SK-N-SH (cell line): ENCODE measurements at regions not wholly inside any gene's neighbourhood (a gene's known extent, or its start where the extent isn't known, plus 50 kb on each side); places are given as distances from the start of the nearest gene placed in this dataset.

Source experiments
- CTCF ChIA-PET: fragments of 300-600, 350-600 bp; formaldehyde crosslinking; extraction: SDS; loops from one replicate; lab custom pipeline; 2021; lab: Yijun Ruan, JAX
- POLR2A ChIA-PET: fragments of 350-600 bp; sonication (Branson Sonifier 250); formaldehyde crosslinking; extraction: SDS; loops from one replicate; lab custom pipeline; 2020; ENCODE audit warnings: antibody characterized with exemption, inconsistent platforms; lab: Yijun Ruan, JAX
- DNase-seq: peaks from one replicate; pipeline ENCODE4 v3.0.0; 2012
- H2AFZ ChIP-seq: fragments of 200-600 bp; sonication (generic); 2 replicates; pipeline ENCODE4 v1.8.1; 2016; ENCODE audit warnings: antibody characterized with exemption, mild to moderate bottlenecking, low read depth
- H3F3A ChIP-seq: fragments of 200-600 bp; sonication (generic); replicated peaks from 2 replicates; pipeline ENCODE3; 2016; ENCODE audit warnings: antibody characterized with exemption, mild to moderate bottlenecking; ENCODE audit not compliant: insufficient read depth
- H3K27ac ChIP-seq, 2 experiments: fragments of 200-500 bp in 1 of 2; fragments of 200-600 bp in 1 of 2; sonication (Bioruptor generic) in 1 of 2; sonication (generic), shearing (Covaris generic) in 1 of 2; 2 replicates each; pipeline versions ENCODE4 v1.5.1 to v1.6.1; 2014 to 2016; ENCODE audit warnings: low read depth in 2 of 2, inconsistent platforms in 1 of 2, low read length in 1 of 2, mild to moderate bottlenecking in 1 of 2, mixed read lengths in 1 of 2
- H3K27me3 ChIP-seq: fragments of 200-600 bp; sonication (generic), shearing (Covaris generic); 2 replicates; pipeline ENCODE4 v1.6.1; 2016; ENCODE audit warnings: mixed run types; ENCODE audit not compliant: insufficient read depth
- H3K36me3 ChIP-seq, 2 experiments: fragments of 200-500 bp in 1 of 2; fragments of 200-600 bp in 1 of 2; sonication (Bioruptor generic) in 1 of 2; sonication (generic) in 1 of 2; replicated peaks in 1 of 2; 2 replicates each; pipeline versions ENCODE3 to v1.5.1; 2014 to 2016; ENCODE audit warnings: low read length in 1 of 2, mild to moderate bottlenecking in 1 of 2; ENCODE audit not compliant: insufficient read depth in 2 of 2, control insufficient read depth in 1 of 2
- H3K4me1 ChIP-seq, 2 experiments: fragments of 200-500 bp in 1 of 2; fragments of 200-600 bp in 1 of 2; sonication (Bioruptor generic) in 1 of 2; sonication (generic), shearing (Covaris generic) in 1 of 2; 2 replicates each; pipeline versions ENCODE4 v1.5.1 to v1.6.1; 2014 to 2016; ENCODE audit warnings: low read depth in 1 of 2, low read length in 1 of 2, mixed run types in 1 of 2; ENCODE audit not compliant: insufficient read depth in 2 of 2, control insufficient read depth in 1 of 2
- H3K4me2 ChIP-seq: fragments of 200-600 bp; sonication (generic), shearing (Covaris generic); 2 replicates; pipeline ENCODE4 v1.6.1; 2017; ENCODE audit warnings: mixed run types
- H3K4me3 ChIP-seq, 2 experiments: fragments of 200-500 bp in 1 of 2; fragments of 200-600 bp in 1 of 2; sonication (Bioruptor generic) in 1 of 2; sonication (generic), shearing (Covaris generic) in 1 of 2; 2 replicates each; pipeline versions ENCODE4 v1.5.1 to v1.8.1; 2014 to 2016; ENCODE audit warnings: low read depth in 2 of 2, inconsistent platforms in 1 of 2, low read length in 1 of 2, mild to moderate bottlenecking in 1 of 2, mixed read lengths in 1 of 2, moderate library complexity in 1 of 2
- H3K79me2 ChIP-seq: fragments of 200-600 bp; sonication (generic); 2 replicates; pipeline ENCODE4 v1.8.1; 2017; ENCODE audit warnings: mild to moderate bottlenecking; ENCODE audit not compliant: insufficient read depth
- H3K9ac ChIP-seq: fragments of 200-600 bp; sonication (generic); 2 replicates; pipeline ENCODE4 v1.6.1; 2017; ENCODE audit warnings: mixed run types
- H3K9me2 ChIP-seq: fragments of 200-600 bp; sonication (generic); 2 replicates; pipeline ENCODE4 v1.6.1; 2017; ENCODE audit warnings: mixed run types
- H3K9me3 ChIP-seq: fragments of 200-600 bp; sonication (generic); 2 replicates; pipeline ENCODE4 v1.6.1; 2017; ENCODE audit warnings: mixed run types, mild to moderate bottlenecking, moderate library complexity
- H4K20me1 ChIP-seq: fragments of 200-600 bp; sonication (generic); 2 replicates; pipeline ENCODE4 v1.6.1; 2017; ENCODE audit warnings: mild to moderate bottlenecking, mixed run types; ENCODE audit not compliant: insufficient read depth
- CTCF ChIP-seq: fragments of 200-600 bp; sonication (generic); IDR thresholded peaks from 2 replicates; pipeline ENCODE4 v1.6.1; 2017; ENCODE audit warnings: antibody characterized with exemption, mild to moderate bottlenecking, moderate library complexity
- ELF1 ChIP-seq: IDR thresholded peaks from 2 replicates; pipeline ENCODE4 v1.4.0; 2012
- FOSL2 ChIP-seq: IDR thresholded peaks from 2 replicates; pipeline ENCODE4 v1.4.0; 2012; ENCODE audit warnings: low read depth, mild to moderate bottlenecking, moderate library complexity, borderline replicate concordance
- GATA2 ChIP-seq: sonication (generic); formaldehyde crosslinking; IDR thresholded peaks from 2 replicates; pipeline ENCODE4 v1.5.0; 2020; ENCODE audit warnings: mild to moderate bottlenecking, missing genetic modification reagents
- IRF3 ChIP-seq: fragments of 150-350 bp; IDR thresholded peaks from 2 replicates; pipeline ENCODE4 v1.6.1; 2016; ENCODE audit warnings: mild to moderate bottlenecking, low read depth, low read length
- MAX ChIP-seq: IDR thresholded peaks from 2 replicates; pipeline ENCODE4 v1.4.0; 2012; ENCODE audit warnings: low read depth
- MXI1 ChIP-seq: IDR thresholded peaks from 2 replicates; pipeline ENCODE4 v1.6.1; 2012; ENCODE audit warnings: mild to moderate bottlenecking, low read depth, low read length, improper control_type of control experiment
- NFIC ChIP-seq: IDR thresholded peaks from 2 replicates; pipeline ENCODE4 v1.4.0; 2012; ENCODE audit warnings: borderline replicate concordance
- NRF1 ChIP-seq: IDR thresholded peaks from 2 replicates; pipeline ENCODE4 v1.6.1; 2012; ENCODE audit warnings: low read depth, mild to moderate bottlenecking, low read length
- POLR2AphosphoS5 ChIP-seq: IDR thresholded peaks from 2 replicates; pipeline ENCODE4 v1.6.1; 2012; ENCODE audit warnings: low read depth, low read length
- REST ChIP-seq: IDR thresholded peaks from 2 replicates; pipeline ENCODE4 v1.6.1; 2012; ENCODE audit warnings: mild to moderate bottlenecking, low read depth, low read length, moderate library complexity
- RFX5 ChIP-seq: IDR thresholded peaks from 2 replicates; pipeline ENCODE4 v1.6.1; 2012; ENCODE audit warnings: mild to moderate bottlenecking, improper control_type of control experiment, low read length
- TAF1 ChIP-seq: IDR thresholded peaks from 2 replicates; pipeline ENCODE4 v1.6.1; 2012; ENCODE audit warnings: low read depth, mild to moderate bottlenecking, low read length, moderate library complexity, borderline replicate concordance
- TEAD4 ChIP-seq: IDR thresholded peaks from 2 replicates; pipeline ENCODE4 v1.4.0; 2012; ENCODE audit warnings: mild to moderate bottlenecking, borderline replicate concordance; ENCODE audit not compliant: insufficient read depth
- USF2 ChIP-seq: fragments of 150-350 bp; IDR thresholded peaks from 2 replicates; pipeline ENCODE4 v1.6.1; 2017; ENCODE audit warnings: antibody characterized with exemption, low read length, low read depth, borderline replicate concordance
- WGBS: methylation state at CpG from one replicate; pipeline ENCODE4 v1.1.6; 2017; ENCODE audit warnings: low lambda C conversion rate; 5-methylcytosine and 5-hydroxymethylcytosine counted together
- TF ChIP-seq, protein P1 (sequence below): IDR thresholded peaks from 2 replicates; pipeline ENCODE4; 2012

- Histone ChIP-seq H3K9ac (no peak overlapping the region), H3K27me3 (no peaks in the 10 kb centered on the region), H3K79me2 (no peaks in the 10 kb centered on the region), H2AFZ (no peak overlapping the region), H3K9me2 (no peaks in the 10 kb centered on the region), H3K27ac (no peak overlapping the region), H3K9me3 (no peaks in the 10 kb centered on the region), H3K4me3 (no peak overlapping the region), H3K36me3 (no peaks in the 10 kb centered on the region), H3K4me1 (peaks cover 0 to 6% of the 10 kb centered on the region in 2 experiments; a peak in 1 of 4 replicates), H4K20me1 (no peaks in the 10 kb centered on the region), H3K4me2 (no peak overlapping the region), H3F3A (no peaks in the 10 kb centered on the region)
- no peak for TF ChIP-seq ELF1
- TF ChIP-seq, protein P1, sequence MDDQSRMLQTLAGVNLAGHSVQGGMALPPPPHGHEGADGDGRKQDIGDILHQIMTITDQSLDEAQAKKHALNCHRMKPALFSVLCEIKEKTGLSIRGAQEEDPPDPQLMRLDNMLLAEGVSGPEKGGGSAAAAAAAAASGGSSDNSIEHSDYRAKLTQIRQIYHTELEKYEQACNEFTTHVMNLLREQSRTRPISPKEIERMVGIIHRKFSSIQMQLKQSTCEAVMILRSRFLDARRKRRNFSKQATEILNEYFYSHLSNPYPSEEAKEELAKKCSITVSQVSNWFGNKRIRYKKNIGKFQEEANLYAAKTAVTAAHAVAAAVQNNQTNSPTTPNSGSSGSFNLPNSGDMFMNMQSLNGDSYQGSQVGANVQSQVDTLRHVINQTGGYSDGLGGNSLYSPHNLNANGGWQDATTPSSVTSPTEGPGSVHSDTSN = no peak
- no peak for TF ChIP-seq REST
- no peak for TF ChIP-seq TAF1
- TF ChIP-seq FOSL2 = no peak
- TF ChIP-seq USF2 = no peak
- TF ChIP-seq TEAD4 = no peak
- TF ChIP-seq MAX = no peak
- no peak for TF ChIP-seq CTCF
- TF ChIP-seq NRF1 = no peak
- no peak for TF ChIP-seq POLR2AphosphoS5
- no peak for TF ChIP-seq RFX5
- TF ChIP-seq GATA2 (CRISPR knock-in tag) = no peak
- no peak for TF ChIP-seq NFIC
- no peak for TF ChIP-seq IRF3
- TF ChIP-seq MXI1 = no peak
- 31% methylated on average over 5 of the region's 5 CpGs for WGBS
- CTCF ChIA-PET = no interaction called here
- DNase-seq = no peak
- POLR2A ChIA-PET = no interaction called here
Measured at GRCh38 chr5:118687661-118688621, 300.4 kb downstream of the DTWD2 start.
